ENCODE measurements at regions not wholly inside any gene's neighbourhood (a gene's known extent, or its start where the extent isn't known, plus 50 kb on each side); places are given as distances from the start of the nearest gene placed in this dataset.

DNA sequence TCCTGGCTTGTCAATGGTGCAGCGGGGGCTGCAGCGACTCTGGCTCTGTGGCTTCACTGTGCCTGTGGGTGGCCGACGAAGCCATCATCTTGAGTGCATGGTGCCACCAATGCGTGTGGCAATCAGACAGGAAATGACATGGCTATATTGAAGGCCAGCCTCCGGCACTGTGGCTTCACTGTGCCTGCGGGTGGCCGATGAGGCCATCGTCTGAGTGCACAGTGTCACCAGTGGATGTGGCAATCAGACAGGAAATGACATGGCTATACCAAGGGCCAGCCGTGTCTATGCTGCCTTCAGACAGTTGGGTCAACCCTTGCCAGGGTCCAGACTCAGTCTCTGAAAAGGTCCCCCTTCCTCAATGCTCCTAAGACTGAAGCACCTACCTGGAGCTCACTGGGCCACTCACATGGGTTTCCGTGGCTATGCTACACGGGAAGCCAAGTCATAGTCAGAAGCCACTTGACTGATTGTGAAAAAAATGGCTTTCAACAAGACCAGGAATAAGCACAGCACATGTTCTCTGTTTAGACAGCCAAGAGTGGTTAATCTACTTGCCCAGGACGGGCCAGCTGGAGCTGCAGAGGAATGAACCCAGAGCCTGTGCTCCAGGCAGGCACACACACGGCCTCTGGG lies 67.5 kb upstream of the S1PR3 start:
- no peak for DNase-seq (ENCODE audit: low read depth, low spot score)

DNA sequence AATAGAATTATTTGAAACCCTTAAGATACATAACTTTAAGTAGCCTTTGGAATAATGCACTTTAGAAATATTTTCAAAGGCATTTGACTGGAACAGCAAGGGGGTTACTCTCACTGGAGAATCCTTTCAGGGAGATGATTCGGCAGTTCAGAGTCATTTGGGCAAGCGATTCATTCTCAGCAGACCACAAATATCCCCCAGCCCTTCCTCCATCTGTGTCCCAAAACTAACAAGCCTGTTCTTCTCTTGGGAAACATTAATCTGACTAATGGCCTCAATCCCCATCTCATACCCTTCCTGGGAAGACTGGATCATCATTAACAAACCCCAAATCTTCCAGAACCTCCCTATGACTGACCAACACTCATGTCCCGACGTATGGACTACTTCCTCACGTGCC lies 65.8 kb upstream of the S1PR3 start:
- no peak for DNase-seq (ENCODE audit: low read depth, low spot score)

DNA sequence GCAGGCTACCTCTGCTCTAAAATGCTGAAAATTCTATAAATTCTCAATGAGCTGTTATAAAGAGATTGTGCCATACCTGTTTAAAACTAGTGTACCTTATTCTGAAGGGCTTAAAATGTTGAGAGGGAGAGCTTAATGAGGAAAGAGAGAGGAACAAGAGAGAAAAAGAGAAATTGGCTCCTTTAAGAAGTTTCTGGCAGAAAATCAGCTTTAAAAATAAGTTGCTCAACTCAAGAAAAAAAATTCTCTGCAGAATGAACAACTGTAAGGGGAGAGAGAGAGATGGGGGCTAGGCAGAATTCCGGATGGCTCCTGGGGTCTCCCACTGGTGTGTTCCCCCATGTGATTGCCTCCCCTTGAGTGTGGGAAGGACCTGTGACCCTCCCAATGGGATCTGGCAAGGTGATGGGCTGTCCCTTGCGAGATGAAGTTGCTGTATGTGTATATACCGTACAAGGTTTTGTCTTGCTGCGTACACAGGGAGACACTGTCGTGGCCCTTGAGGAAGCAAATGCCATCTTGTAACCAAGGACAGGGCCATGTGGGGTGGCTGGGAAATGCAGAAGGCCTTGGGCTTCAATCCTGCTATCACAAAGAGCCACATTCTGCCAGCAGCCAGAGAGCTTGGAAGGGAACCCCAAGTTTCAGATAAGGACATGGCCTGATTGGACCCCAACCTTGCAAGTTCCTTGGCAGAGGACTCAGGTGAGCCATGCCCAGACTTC lies 64.3 kb upstream of the S1PR3 start:
- DNase-seq (ENCODE audit: low read depth, low spot score): no peak

DNA sequence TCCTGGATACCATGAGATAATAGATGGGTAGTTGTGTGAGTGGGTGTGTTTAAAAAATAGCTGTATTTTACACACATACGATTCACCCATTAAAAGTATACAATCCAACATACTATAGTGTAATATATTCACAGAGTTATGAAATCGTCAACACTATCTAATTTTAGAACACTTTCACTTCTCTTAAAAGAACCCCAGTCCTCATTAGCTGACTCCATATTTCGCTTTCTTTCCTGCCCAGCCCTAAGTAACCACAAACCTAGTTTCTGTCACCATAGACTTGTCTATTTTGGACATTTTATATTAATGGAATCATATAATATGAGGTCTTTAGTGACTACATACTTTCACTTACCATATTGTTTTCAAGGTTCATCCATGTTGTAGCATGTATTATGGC lies 63.8 kb upstream of the S1PR3 start:
- no peak for DNase-seq (ENCODE audit: low read depth, low spot score)

DNA sequence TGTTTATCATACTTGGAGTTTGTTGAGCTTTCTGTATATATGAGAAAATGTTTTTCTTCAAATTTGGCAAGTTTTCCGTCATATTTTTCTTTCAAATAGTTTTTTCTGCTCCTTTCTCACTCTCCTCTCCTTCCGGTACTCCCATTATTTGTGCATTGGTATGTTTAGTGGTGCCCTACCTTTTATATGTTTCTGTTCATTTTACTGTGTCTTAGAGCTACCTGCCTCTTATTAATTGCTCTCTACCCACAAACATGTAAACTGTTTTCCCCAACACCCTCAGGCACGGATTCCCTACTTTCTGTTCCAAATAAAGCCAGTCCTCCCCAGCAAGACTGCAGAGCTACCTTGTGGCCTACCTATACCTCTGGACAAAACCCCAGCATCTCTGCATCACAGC lies 60.6 kb upstream of the S1PR3 start:
- DNase-seq (ENCODE audit: low read depth, low spot score): no peak

DNA sequence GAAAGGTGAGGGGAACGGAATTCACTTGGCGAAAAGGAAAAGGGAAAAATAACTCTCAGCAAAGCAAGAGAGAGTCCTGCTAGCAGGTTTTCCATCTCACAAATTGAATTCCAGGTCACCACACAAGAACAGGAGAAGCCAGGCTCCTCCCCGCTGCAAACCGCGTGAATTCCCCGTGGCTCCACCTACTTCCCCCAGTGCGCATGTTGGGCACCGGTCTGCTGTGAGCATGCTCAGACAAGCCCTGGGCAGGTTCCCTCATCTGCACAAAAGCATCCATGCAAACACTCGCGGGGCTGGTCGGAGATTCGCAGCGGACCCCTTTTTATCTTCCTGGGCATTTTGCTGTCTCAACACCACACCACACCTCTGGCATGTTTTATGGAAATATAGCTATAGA lies 58.5 kb upstream of the S1PR3 start:
- DNase-seq (ENCODE audit: low read depth, low spot score): peak; percentile 32

DNA sequence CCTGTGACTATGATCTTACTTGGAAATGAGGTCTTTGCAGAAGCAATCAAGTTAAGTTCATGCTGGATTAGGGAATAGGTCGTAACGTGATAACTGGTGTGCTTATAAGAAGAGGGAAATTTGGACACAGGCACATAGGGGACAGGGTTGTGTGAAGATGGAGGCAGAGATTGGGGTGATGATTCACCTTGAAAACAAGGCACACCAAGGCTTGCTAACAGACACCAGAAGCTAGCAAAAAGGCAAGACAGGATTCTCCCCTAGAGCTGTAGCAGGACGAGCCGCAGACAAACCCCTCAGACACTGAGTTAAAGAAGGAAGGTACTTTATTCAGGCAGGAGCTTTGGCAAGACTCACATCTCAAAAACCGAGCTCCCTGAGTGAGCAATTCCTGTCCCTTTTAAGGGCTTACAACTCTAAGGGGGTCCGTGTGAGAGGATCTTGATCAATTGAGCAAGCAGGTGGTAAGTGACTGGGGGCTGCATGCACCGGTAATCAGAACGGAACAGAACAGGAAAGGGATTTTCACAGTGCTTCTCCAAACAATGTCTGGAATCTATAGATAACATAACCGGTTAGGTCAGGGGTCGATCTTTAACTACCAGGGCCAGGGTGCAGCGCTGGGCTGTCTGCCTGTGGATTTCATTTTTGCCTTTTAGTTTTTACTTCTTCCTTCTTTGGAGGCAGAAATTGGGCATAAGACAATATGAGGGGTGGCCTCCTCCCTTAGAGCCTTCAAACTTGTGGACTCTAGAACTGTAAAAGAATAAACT lies 57.5 kb upstream of the S1PR3 start:
- no peak for DNase-seq (ENCODE audit: low read depth, low spot score)

DNA sequence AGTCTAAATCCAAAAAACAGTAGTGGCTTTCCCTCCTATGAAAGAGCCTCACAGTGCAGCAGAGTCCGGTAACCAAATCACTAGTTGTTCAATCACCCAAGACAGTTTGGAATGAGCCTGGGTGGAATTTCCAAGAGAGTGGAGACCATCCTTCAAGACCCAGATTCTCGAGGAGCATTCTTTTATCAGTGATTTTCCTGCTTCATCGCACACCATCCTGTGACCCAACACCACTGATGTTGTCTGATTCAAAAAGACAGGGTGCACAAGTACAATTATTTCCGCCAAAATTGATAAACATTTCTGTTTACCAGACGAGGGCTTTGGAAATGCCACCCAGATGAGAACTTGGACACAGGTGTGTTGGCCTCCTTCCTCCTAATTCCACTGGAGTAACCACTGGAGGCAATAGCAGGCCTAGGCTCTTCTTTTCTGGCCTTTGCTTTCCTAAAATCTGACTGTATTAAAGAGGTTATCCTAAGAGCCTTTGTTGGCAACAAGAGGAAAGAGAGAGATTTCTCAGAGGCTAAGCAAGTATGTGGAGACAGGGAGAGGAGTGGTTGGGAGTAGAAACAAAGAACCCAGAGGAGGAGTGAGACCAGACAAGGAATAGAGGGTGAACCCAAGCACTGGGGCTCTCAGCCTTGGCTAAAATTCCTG lies 56.3 kb upstream of the S1PR3 start:
- DNase-seq (ENCODE audit: low read depth, low spot score): no peak

DNA sequence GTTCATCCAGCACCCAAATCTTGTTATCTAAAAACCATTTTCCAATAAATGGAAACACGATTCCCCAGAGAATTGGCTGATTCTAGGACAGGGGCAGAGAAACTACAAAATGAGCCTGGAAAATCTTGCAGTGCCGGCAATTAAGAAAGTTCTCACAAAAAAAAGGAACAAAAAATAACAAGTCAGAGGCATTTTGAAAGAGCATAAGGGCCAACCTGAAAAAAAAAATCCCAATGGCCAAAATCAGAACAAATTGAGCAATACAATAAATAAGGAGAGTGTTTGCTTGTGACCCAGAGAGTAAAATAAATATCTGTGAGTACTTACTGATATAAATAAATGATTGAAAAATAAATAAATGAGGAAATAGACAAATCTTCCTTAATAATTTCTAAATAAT lies 55.1 kb upstream of the S1PR3 start:
- no peak for DNase-seq (ENCODE audit: low read depth, low spot score)

DNA sequence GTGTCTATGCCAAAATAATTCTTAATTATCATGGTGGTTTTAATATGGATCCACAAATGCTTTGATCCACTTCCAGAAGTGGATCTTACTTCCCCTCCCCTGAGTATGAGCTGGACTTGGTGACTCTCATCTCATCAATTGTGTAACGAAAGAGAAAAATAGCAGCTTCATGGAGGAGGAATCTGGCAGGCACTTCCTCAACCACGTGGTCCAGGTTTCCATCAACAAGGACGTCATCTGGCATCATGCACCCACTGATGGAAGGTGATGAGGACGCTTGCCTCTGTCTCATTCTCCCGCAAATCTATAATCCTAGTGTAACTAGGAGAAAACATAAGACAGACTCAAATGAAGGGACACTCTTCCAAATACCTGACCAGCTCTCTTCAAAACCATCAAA lies 54.6 kb upstream of the S1PR3 start:
- no peak for DNase-seq (ENCODE audit: low read depth, low spot score)

DNA sequence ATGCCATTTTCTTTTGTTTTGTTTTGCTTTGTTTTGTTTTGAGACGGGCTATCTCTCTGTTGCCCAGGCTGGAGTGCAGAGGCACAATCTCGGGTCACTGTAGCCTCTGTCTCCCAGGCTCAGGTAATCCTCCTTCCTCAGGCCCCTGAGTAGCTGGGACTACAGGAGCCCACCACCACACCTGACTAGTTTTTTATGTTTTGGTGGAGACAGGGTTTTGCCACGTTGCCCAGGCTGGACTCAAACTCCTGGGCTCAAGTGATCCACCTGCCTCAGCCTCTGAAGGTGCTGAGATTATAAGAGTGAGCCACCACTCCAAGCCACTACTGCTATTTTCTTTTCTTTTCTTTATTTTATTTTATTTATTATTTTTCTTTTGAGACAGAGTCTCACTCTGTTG lies 54.0 kb upstream of the S1PR3 start:
- no peak for DNase-seq (ENCODE audit: low read depth, low spot score)

DNA sequence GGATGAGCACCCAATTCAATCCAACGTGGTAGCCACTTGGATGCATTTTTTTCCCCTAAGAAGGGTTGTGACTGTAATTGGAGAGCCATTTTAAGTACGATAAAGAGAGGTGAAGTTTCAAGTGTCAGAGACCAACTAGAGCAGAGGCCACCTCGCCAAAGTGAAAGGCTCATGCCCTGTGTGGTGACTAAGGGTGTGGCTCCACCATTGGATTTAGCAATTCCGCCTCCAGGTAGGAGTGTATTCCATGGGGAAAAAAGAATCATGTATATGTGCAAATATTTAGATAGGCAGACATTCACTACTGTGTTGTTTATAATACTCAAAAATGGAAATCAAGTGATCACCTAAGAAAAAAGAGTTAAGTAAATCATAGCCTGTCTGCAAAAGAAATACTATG lies 53.1 kb upstream of the S1PR3 start:
- no peak for DNase-seq (ENCODE audit: low read depth, low spot score)
